Liver (tissue), 3 donors: ENCODE measurements at regions not wholly inside any gene's neighbourhood (a gene's known extent, or its start where the extent isn't known, plus 50 kb on each side); places are given as distances from the start of the nearest gene placed in this dataset.

Source experiments
- CTCF ChIP-seq: fragments of 150-350 bp; IDR thresholded peaks from 2 replicates; pipeline ENCODE4 v1.5.1; 2017; ENCODE audit warnings: improper control_type of control experiment, low read depth, low read length; ENCODE audit not compliant: missing input control
- TAF1 ChIP-seq: conservative IDR thresholded peaks from 2 replicates; pipeline ENCODE4 v1.6.1; 2016; ENCODE audit warnings: antibody characterized with exemption, mild to moderate bottlenecking
- donor health status: healthy.
- donor health status: healthy.

DNA sequence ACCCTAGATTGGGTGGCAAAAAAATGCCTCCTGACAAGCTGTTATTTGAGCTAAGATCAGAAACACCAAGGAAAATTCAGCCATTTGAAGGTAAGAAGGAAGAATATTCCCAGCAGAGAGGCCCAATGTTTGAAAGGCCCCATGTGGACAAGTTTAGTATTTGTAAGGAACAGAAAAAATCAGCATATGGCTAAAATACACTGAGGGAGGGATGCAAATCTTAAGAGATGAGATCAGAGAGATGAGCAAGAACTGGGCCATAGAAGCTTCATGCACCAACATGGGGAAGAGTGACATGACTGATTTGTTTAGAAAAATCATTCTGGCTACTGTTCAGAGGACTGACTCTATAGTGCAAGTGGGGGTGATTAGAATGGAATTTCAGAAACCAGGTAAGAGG, 496.8 kb upstream of the SOX5 start:
- TF ChIP-seq CTCF (no peak), TAF1 (no peak)
